Kidney (tissue), 13 donors: ENCODE measurements at regions not wholly inside any gene's neighbourhood (a gene's known extent, or its start where the extent isn't known, plus 50 kb on each side); places are given as distances from the start of the nearest gene placed in this dataset.

Source experiments
- DNase-seq, 5 donors: peaks; one replicate each; pipeline ENCODE4 v3.0.0-alpha.2; 2013 to 2020
- FAIRE-seq: peaks from 2 replicates; lab custom pipeline; 2012; peaks lifted over from hg19 to GRCh38; lab: Jason Lieb, UNC
- H3K27ac ChIP-seq, 2 donors: one replicate each; pipeline ENCODE4 v1.7.0; 2013; ENCODE audit warnings: low read depth in 2 of 2, low read length in 2 of 2, inconsistent platforms in 1 of 2
- H3K27me3 ChIP-seq: one replicate; pipeline ENCODE4 v1.7.1; 2013; ENCODE audit warnings: low read length, inconsistent platforms; ENCODE audit not compliant: control insufficient read depth, insufficient read depth
- H3K36me3 ChIP-seq, 3 donors: one replicate each; pipeline versions ENCODE4 v1.7.0 to v1.7.1; 2013; ENCODE audit warnings: low read length in 3 of 3, control low read depth in 1 of 3, inconsistent platforms in 1 of 3; ENCODE audit not compliant: insufficient read depth in 3 of 3, control insufficient read depth in 2 of 3
- H3K4me1 ChIP-seq, 3 donors: one replicate each; pipeline versions ENCODE4 v1.7.0 to v1.7.1; 2013; ENCODE audit warnings: low read length in 3 of 3, inconsistent platforms in 1 of 3, low read depth in 1 of 3; ENCODE audit not compliant: control insufficient read depth in 2 of 3, insufficient read depth in 2 of 3
- H3K4me3 ChIP-seq, 3 donors: one replicate each; pipeline versions ENCODE4 v1.7.0 to v1.8.1; 2013; ENCODE audit warnings: low read length in 3 of 3, control low read depth in 1 of 3, inconsistent platforms in 1 of 3
- H3K9ac ChIP-seq, 3 donors: one replicate each; pipeline versions ENCODE4 v1.7.0 to v1.7.1; 2013; ENCODE audit warnings: low read length in 3 of 3, control low read depth in 1 of 3, inconsistent platforms in 1 of 3
- H3K9me3 ChIP-seq, 3 donors: one replicate each; pipeline versions ENCODE4 v1.7.0 to v1.7.1; 2013; ENCODE audit warnings: low read length in 3 of 3, control low read depth in 1 of 3, inconsistent platforms in 1 of 3; ENCODE audit not compliant: control insufficient read depth in 2 of 3, insufficient read depth in 1 of 3
- CTCF ChIP-seq: IDR thresholded peaks from 3 replicates; pipeline ENCODE4 v1.5.1; 2012; ENCODE audit warnings: mild to moderate bottlenecking, moderate library complexity, borderline replicate concordance; ENCODE audit not compliant: insufficient read depth; ENCODE audit errors: extremely low read depth
- intact Hi-C: fragments of 100-400 bp; cut with DNase I; formaldehyde crosslinking; loops from one replicate; pipeline ENCODE4 v1.11.1; 2022
- donor health status: control.
- donor health status: control.
- donor health status: control.
- donor health status: control.
- donor health status: control.
- donor health status: DM: yes; HTN: yes; CAD: no.
- donor health status: Normal renal cell carcinoma (clear cell type).

GRCh38 chr14:101043891-101044290 is 140.4 kb upstream of the RTL1 start:
- Histone ChIP-seq H3K27me3 (no peaks in the 10 kb centered on the region), H3K4me3 (no peak overlapping the region), H3K4me1 (no peaks in the 10 kb centered on the region), H3K9me3 (no peaks in the 10 kb centered on the region), H3K9ac (no peak overlapping the region), H3K36me3 (no peaks in the 10 kb centered on the region), H3K27ac (no peak overlapping the region)
- DNase-seq, result no peak
- intact Hi-C loops, result no loop called here
- FAIRE-seq, result no peak
- no peak for TF ChIP-seq CTCF

- FAIRE-seq (no peak), DNase-seq (no peak)
- intact Hi-C loops, result no loop called here
- H3K27me3 ChIP-seq, result no peaks in the 10 kb centered on the region
- no peak overlapping the region for H3K27ac ChIP-seq
- H3K9me3 ChIP-seq, result no peaks in the 10 kb centered on the region
- TF ChIP-seq CTCF, result no peak
- no peak overlapping the region for H3K4me3 ChIP-seq
- H3K36me3 ChIP-seq, result no peaks in the 10 kb centered on the region
- no peak overlapping the region for H3K9ac ChIP-seq
- H3K4me1 ChIP-seq, result no peaks in the 10 kb centered on the region
Observed at GRCh38 chr14:101044741-101045140, 141.2 kb upstream of the RTL1 start.

DNA sequence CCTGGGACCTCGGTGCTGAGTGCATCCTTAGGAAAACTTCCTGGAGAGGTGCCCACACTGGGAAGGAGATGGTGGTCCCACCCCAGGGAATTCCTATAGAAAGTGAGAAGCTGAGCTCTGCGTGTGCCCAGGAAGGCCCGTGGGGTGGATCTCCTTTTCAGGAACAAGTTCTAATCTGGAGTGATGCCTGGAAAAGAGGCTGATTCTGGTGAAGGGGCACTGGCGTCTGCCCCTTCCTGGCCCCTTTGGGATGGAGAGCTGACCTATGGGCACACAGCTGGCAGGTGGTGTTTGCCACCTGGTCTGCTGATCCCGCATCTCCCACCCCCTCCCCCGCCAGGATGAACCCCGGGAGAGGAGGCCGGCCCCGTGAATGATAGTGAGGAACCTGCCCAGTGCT is 142.0 kb upstream of the RTL1 start:
- no peaks in the 10 kb centered on the region for H3K36me3 ChIP-seq
- FAIRE-seq (no peak), DNase-seq (no peak)
- no peaks in the 10 kb centered on the region for H3K4me1 ChIP-seq
- no peak for TF ChIP-seq CTCF
- no peak overlapping the region for H3K9ac ChIP-seq
- no peak overlapping the region for H3K4me3 ChIP-seq
- H3K9me3 ChIP-seq, result no peaks in the 10 kb centered on the region
- no peak overlapping the region for H3K27ac ChIP-seq
- intact Hi-C loops, result no loop called here
- no peaks in the 10 kb centered on the region for H3K27me3 ChIP-seq

- Histone ChIP-seq H3K36me3 (no peaks in the 10 kb centered on the region), H3K4me1 (no peaks in the 10 kb centered on the region), H3K27ac (no peak overlapping the region), H3K9ac (no peak overlapping the region), H3K4me3 (no peak overlapping the region), H3K27me3 (no peaks in the 10 kb centered on the region), H3K9me3 (no peaks in the 10 kb centered on the region)
- intact Hi-C loops, result no loop called here
- FAIRE-seq (no peak), DNase-seq (no peak)
- TF ChIP-seq CTCF, result no peak
Observed at GRCh38 chr14:101046071-101046470, 142.5 kb upstream of the RTL1 start.
